OCI-LY3 (cell line): ENCODE measurements at regions not wholly inside any gene's neighbourhood (a gene's known extent, or its start where the extent isn't known, plus 50 kb on each side); places are given as distances from the start of the nearest gene placed in this dataset.

Experiments used
- H2AFZ ChIP-seq: fragments of 200-600, 300-600 bp; shearing (Covaris generic); 2 replicates; pipeline ENCODE4 v1.6.0; 2014; ENCODE audit warnings: antibody characterized with exemption, low read depth, low read length
- H3K27ac ChIP-seq: fragments of 200-600, 300-600 bp; sonication (generic); 2 replicates; pipeline ENCODE4 v1.5.1; 2014; ENCODE audit warnings: mild to moderate bottlenecking, low read length, moderate library complexity, mixed read lengths
- H3K27me3 ChIP-seq: fragments of 200-600, 300-600 bp; sonication (generic); 2 replicates; pipeline ENCODE4 v1.6.1; 2014; ENCODE audit warnings: low read depth, low read length, mixed read lengths
- H3K36me3 ChIP-seq: fragments of 200-600, 300-600 bp; sonication (generic); replicated peaks from 2 replicates; pipeline ENCODE3; 2014; ENCODE audit warnings: low read depth, low read length, mixed read lengths
- H3K4me1 ChIP-seq: fragments of 300-600, 200-600 bp; sonication (generic); 2 replicates; pipeline ENCODE4 v1.6.1; 2014; ENCODE audit warnings: low read length, mixed read lengths
- H3K4me2 ChIP-seq: fragments of 200-600, 300-600 bp; sonication (generic); 2 replicates; pipeline ENCODE4 v1.6.1; 2014; ENCODE audit warnings: low read length, mixed read lengths
- H3K4me3 ChIP-seq: fragments of 300-600, 200-600 bp; sonication (generic); 2 replicates; pipeline ENCODE4 v1.5.1; 2014; ENCODE audit warnings: antibody characterized with exemption, mild to moderate bottlenecking, low read length, moderate library complexity
- H3K79me2 ChIP-seq: fragments of 300-600, 200-600 bp; shearing (Covaris generic); 2 replicates; pipeline ENCODE4 v1.6.1; 2014; ENCODE audit warnings: mild to moderate bottlenecking, low read length, mixed read lengths
- H3K9ac ChIP-seq: fragments of 300-600, 200-600 bp; shearing (Covaris generic); 2 replicates; pipeline ENCODE4 v1.6.0; 2014; ENCODE audit warnings: mild to moderate bottlenecking, low read length, moderate library complexity
- H3K9me3 ChIP-seq: fragments of 200-600, 300-600 bp; shearing (Covaris generic); 2 replicates; pipeline ENCODE4 v1.6.1; 2014; ENCODE audit warnings: low read length, mixed read lengths; ENCODE audit not compliant: insufficient read depth
- H4K20me1 ChIP-seq: fragments of 200-600, 300-600 bp; sonication (generic); 2 replicates; pipeline ENCODE4 v1.6.1; 2016; ENCODE audit warnings: low read length, mixed read lengths; ENCODE audit not compliant: insufficient read depth
- CTCF ChIP-seq: fragments of 200-600, 300-600 bp; sonication (generic); IDR thresholded peaks from 2 replicates; pipeline ENCODE4 v1.5.1; 2014; ENCODE audit warnings: antibody characterized with exemption, low read length, low read depth
- EZH2phosphoT487 ChIP-seq: fragments of 200-600 bp; shearing (Covaris generic); IDR thresholded peaks from 2 replicates; pipeline ENCODE4 v1.6.1; 2018; ENCODE audit warnings: antibody characterized with exemption, mixed run types, low read depth

DNA sequence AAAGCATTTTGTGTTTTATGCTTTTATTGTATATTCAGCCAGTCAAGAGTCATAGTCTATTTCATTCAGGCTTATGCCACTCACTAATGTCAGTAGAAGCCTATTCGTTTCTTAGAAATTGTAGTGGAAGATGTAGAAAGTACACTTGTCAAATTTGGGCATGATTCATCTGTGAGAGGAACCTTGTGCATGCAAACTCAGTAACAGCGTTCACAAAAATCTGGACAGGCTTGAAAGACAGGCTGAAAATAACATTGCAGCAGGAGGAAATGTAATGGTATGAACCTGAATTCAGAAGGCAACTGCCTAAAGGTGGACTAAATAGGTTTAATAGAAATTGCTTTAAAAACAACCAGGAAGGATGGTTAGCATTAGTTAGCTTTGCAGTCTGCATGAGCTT lies 213.5 kb downstream of the CMPK2 start:
- Histone ChIP-seq H4K20me1 (no peaks in the 10 kb centered on the region), H3K4me1 (no peaks in the 10 kb centered on the region), H3K9me3 (no peaks in the 10 kb centered on the region), H3K4me3 (no peak overlapping the region), H3K9ac (no peak overlapping the region), H2AFZ (no peak overlapping the region), H3K36me3 (no peaks in the 10 kb centered on the region), H3K79me2 (no peaks in the 10 kb centered on the region), H3K4me2 (no peak overlapping the region), H3K27ac (no peak overlapping the region), H3K27me3 (no peaks in the 10 kb centered on the region)
- TF ChIP-seq EZH2phosphoT487: no peak
- TF ChIP-seq CTCF: no peak

- TF ChIP-seq EZH2phosphoT487: no peak
- no peak for TF ChIP-seq CTCF
- no peak overlapping the region for H3K9ac ChIP-seq
Measured at GRCh38 chr2:6653281-6653750, 212.4 kb downstream of the CMPK2 start.

DNA sequence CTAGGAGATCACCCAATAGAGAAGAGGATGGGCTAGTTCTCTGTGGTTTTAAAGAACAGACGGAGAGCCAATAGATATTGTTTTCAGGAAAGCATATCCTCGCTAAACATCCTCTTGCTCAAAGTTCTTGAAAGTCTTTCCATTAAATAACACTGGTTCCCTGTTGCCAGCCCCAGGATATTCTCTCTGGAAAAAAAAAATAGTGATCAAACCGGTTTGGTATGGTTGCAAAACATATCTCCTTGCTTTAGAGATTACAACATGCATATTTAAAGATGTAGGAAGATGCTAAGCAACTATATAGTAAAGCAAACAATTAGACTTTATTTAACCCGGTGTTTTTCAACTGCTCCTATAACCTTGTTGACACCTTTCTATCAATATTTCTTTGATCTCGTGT lies 211.4 kb downstream of the CMPK2 start:
- TF ChIP-seq CTCF: no peak
- TF ChIP-seq EZH2phosphoT487: no peak
- Histone ChIP-seq H3K9me3 (no peaks in the 10 kb centered on the region), H3K79me2 (no peaks in the 10 kb centered on the region), H3K4me1 (no peaks in the 10 kb centered on the region), H3K4me2 (no peak overlapping the region), H2AFZ (no peak overlapping the region), H4K20me1 (no peaks in the 10 kb centered on the region), H3K4me3 (no peak overlapping the region), H3K27me3 (no peaks in the 10 kb centered on the region), H3K27ac (no peak overlapping the region), H3K36me3 (no peaks in the 10 kb centered on the region), H3K9ac (no peak overlapping the region)

More at GRCh38 chr2:6653281-6653750, 212.4 kb downstream of the CMPK2 start:
- H3K27ac ChIP-seq: no peak overlapping the region
- H4K20me1 ChIP-seq: no peaks in the 10 kb centered on the region
- no peak overlapping the region for H2AFZ ChIP-seq
- no peak overlapping the region for H3K4me2 ChIP-seq
- H3K4me3 ChIP-seq: no peak overlapping the region
- no peaks in the 10 kb centered on the region for H3K27me3 ChIP-seq
- no peaks in the 10 kb centered on the region for H3K36me3 ChIP-seq
- no peaks in the 10 kb centered on the region for H3K9me3 ChIP-seq
- H3K4me1 ChIP-seq: no peaks in the 10 kb centered on the region
- H3K79me2 ChIP-seq: no peaks in the 10 kb centered on the region

DNA sequence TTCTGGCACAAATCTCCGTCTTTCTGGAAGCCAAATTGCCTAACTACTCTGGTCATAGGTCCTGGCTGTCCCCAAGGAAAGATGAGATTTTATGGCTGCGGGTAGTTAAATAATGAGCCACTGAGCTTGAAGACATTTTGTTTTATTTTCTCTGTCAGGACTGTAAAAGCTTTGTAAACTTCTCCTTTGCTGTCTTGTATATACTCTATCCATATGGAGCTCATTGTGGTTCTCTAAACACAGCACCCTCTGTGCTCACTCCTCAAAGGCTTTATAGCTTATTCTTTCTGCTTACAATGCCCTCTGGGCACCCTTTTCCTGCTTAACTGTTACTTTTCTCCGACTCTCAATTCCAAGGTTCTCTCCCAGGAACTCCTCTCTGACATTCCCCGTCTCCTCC lies 209.1 kb downstream of the CMPK2 start:
- no peaks in the 10 kb centered on the region for H3K79me2 ChIP-seq
- no peak overlapping the region for H3K4me2 ChIP-seq
- H4K20me1 ChIP-seq: no peaks in the 10 kb centered on the region
- TF ChIP-seq CTCF: no peak
- no peak for TF ChIP-seq EZH2phosphoT487
- H3K27me3 ChIP-seq: no peaks in the 10 kb centered on the region
- no peaks in the 10 kb centered on the region for H3K4me1 ChIP-seq
- H3K36me3 ChIP-seq: no peaks in the 10 kb centered on the region
- no peak overlapping the region for H3K9ac ChIP-seq
- no peak overlapping the region for H3K4me3 ChIP-seq
- no peaks in the 10 kb centered on the region for H3K9me3 ChIP-seq
- no peak overlapping the region for H2AFZ ChIP-seq
- no peak overlapping the region for H3K27ac ChIP-seq
